ENCODE measurements at regions not wholly inside any gene's neighbourhood (a gene's known extent, or its start where the extent isn't known, plus 50 kb on each side); places are given as distances from the start of the nearest gene placed in this dataset.

GRCh38 chr18:59083136-59083818 lies 56.4 kb upstream of the SEC11C start:
- no peak for DNase-seq
- Histone ChIP-seq H3K4me1 (no peaks in the 10 kb centered on the region), H3K9me3 (no peaks in the 10 kb centered on the region), H3K4me3 (no peak overlapping the region), H3K27me3 (no peaks in the 10 kb centered on the region), H3K27ac (no peak overlapping the region), H3K36me3 (no peaks in the 10 kb centered on the region)
- TF ChIP-seq POLR2A (IDR thresholded peaks at IDR 0.05) (no peak), CTCF (IDR thresholded peaks at IDR 0.05) (no peak)
- intact Hi-C loops (cut with DNase I; ENCODE audit: low total_unique reads) = no loop called here

- H3K27ac ChIP-seq = no peak overlapping the region
- no peaks in the 10 kb centered on the region for H3K9me3 ChIP-seq
- H3K4me3 ChIP-seq = no peak overlapping the region
- TF ChIP-seq CTCF (IDR thresholded peaks at IDR 0.05) = no peak
- TF ChIP-seq POLR2A (IDR thresholded peaks at IDR 0.05) = no peak
- no peaks in the 10 kb centered on the region for H3K4me1 ChIP-seq
- H3K36me3 ChIP-seq = no peaks in the 10 kb centered on the region
- DNase-seq = no peak
- intact Hi-C loops (cut with DNase I; ENCODE audit: low total_unique reads) = no loop called here
- H3K27me3 ChIP-seq = no peaks in the 10 kb centered on the region
These were observed 54.4 kb upstream of the SEC11C start for GRCh38 chr18:59085126-59085794.

- Histone ChIP-seq H3K4me1 (no peaks in the 10 kb centered on the region), H3K27ac (no peak overlapping the region), H3K4me3 (no peak overlapping the region), H3K9me3 (no peaks in the 10 kb centered on the region), H3K36me3 (no peaks in the 10 kb centered on the region), H3K27me3 (no peaks in the 10 kb centered on the region)
- TF ChIP-seq CTCF (IDR thresholded peaks at IDR 0.05) (no peak), POLR2A (IDR thresholded peaks at IDR 0.05) (no peak)
- DNase-seq = no peak
- intact Hi-C loops (cut with DNase I; ENCODE audit: low total_unique reads) = no loop called here
These were observed 53.9 kb upstream of the SEC11C start for GRCh38 chr18:59085797-59086196.

GRCh38 chr18:59086522-59086921 lies 53.2 kb upstream of the SEC11C start:
- intact Hi-C loops (cut with DNase I; ENCODE audit: low total_unique reads) = no loop called here
- DNase-seq = no peak
- no peaks in the 10 kb centered on the region for H3K27me3 ChIP-seq
- H3K36me3 ChIP-seq = no peaks in the 10 kb centered on the region
- H3K4me3 ChIP-seq = no peak overlapping the region
- TF ChIP-seq CTCF (IDR thresholded peaks at IDR 0.05) (no peak), POLR2A (IDR thresholded peaks at IDR 0.05) (no peak)
- no peaks in the 10 kb centered on the region for H3K4me1 ChIP-seq
- H3K9me3 ChIP-seq = no peaks in the 10 kb centered on the region
- H3K27ac ChIP-seq = no peak overlapping the region

DNA sequence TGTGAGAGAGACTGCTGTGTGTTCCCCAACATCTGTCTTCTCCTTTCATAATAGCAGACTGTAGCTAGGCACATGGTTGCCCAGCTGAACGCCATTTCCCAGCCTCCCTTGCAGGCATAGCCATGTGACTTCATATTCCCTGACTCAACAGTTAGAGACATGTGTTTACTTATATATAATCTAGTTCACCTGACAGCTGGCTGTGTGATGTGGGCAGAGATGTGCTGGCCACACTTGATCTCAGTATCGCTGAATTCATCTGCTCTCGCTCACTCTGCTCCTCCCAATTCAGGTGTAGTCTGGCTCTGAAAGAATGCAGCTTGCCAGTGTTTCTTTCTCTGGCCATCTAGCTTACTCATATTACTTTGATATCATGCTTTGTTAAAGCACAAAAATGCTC lies 52.3 kb upstream of the SEC11C start:
- intact Hi-C loops (cut with DNase I; ENCODE audit: low total_unique reads) = no loop called here
- DNase-seq = no peak
- Histone ChIP-seq H3K4me1 (no peaks in the 10 kb centered on the region), H3K36me3 (no peaks in the 10 kb centered on the region), H3K4me3 (no peak overlapping the region), H3K27me3 (no peaks in the 10 kb centered on the region), H3K9me3 (no peaks in the 10 kb centered on the region), H3K27ac (no peak overlapping the region)
- TF ChIP-seq POLR2A (IDR thresholded peaks at IDR 0.05) (no peak), CTCF (IDR thresholded peaks at IDR 0.05) (no peak)

All from uterus (tissue), 3 donors.